ENCODE measurements at regions not wholly inside any gene's neighbourhood (a gene's known extent, or its start where the extent isn't known, plus 50 kb on each side); places are given as distances from the start of the nearest gene placed in this dataset.

DNA sequence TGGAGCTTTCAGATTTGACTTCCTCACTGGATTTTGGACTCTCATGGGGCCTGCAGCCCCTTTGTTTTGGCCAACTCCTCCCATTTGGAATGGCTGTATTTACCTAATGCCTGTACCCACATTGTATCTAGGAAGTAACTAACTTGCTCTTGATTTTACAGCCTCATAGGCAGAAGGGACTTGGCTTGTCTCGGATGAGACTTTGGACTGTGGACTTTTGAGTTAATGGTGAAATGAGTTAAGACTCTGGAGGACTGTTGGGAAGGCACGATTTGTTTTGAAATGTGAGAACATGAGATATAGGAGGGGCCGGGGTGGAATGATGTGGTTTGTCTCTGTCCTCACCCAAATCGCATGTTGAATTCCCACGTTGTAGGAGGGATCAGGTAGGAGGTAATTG, 233.4 kb upstream of the GALNT5 start:
- H3K9me3 ChIP-seq (ENCODE audit: severe bottlenecking), result no peaks in the 10 kb centered on the region
- no peaks in the 10 kb centered on the region for H3K27me3 ChIP-seq (ENCODE audit: insufficient read depth, low read depth, severe bottlenecking)
- no peaks in the 10 kb centered on the region for H3K36me3 ChIP-seq
- DNase-seq, result no peak
- TF ChIP-seq, protein P1, sequence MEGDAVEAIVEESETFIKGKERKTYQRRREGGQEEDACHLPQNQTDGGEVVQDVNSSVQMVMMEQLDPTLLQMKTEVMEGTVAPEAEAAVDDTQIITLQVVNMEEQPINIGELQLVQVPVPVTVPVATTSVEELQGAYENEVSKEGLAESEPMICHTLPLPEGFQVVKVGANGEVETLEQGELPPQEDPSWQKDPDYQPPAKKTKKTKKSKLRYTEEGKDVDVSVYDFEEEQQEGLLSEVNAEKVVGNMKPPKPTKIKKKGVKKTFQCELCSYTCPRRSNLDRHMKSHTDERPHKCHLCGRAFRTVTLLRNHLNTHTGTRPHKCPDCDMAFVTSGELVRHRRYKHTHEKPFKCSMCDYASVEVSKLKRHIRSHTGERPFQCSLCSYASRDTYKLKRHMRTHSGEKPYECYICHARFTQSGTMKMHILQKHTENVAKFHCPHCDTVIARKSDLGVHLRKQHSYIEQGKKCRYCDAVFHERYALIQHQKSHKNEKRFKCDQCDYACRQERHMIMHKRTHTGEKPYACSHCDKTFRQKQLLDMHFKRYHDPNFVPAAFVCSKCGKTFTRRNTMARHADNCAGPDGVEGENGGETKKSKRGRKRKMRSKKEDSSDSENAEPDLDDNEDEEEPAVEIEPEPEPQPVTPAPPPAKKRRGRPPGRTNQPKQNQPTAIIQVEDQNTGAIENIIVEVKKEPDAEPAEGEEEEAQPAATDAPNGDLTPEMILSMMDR (IDR thresholded peaks at IDR 0.05; ENCODE audit: low read depth, low read length), result no peak
- H3K4me3 ChIP-seq (ENCODE audit: low read depth, low read length), result no peak overlapping the region
- H3K27ac ChIP-seq, result no peak overlapping the region

DNA sequence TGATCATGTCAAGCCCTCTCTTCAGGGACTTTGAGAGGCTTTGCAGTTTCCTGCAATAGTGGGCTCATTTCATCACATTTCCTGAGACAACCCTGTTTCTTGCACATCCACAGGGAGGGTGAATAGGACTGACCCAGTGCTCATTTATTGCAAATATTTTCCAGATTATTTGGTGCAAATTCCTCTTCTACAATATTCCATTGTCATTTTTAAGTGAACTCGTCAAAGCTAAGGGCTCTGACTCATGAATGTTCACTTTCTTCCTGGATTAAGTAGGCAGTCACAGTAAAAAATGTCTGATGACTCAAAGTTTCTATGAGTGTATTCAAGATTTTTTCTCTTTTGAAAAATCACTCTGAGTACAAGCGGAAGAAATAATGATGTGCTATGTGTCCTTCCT, 225.5 kb upstream of the GALNT5 start:
- H3K36me3 ChIP-seq, result no peaks in the 10 kb centered on the region
- H3K27me3 ChIP-seq (ENCODE audit: insufficient read depth, low read depth, severe bottlenecking), result no peaks in the 10 kb centered on the region
- TF ChIP-seq, protein P1 (IDR thresholded peaks at IDR 0.05; ENCODE audit: low read depth, low read length), result no peak
- no peak overlapping the region for H3K4me3 ChIP-seq (ENCODE audit: low read depth, low read length)
- DNase-seq, result no peak
- no peak overlapping the region for H3K27ac ChIP-seq
- H3K9me3 ChIP-seq (ENCODE audit: severe bottlenecking), result no peaks in the 10 kb centered on the region

DNA sequence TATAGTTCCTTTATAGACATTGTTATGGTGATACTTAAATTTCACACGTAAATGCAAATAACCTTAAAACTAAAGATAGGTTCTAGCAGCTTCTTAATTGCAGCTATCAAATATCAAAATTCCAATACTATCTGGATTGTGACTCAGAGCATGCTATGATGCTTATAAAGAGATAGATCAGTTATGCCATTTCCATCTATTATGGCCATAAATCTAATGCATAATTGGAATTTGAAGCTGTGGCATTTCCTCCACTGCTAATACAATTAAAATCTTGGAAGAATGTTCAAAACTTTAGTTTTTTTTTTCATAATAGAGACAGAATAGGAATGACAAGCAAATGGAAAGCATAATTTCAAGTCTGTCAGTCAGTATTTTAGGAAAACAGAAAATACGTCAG, 220.8 kb upstream of the GALNT5 start:
- Histone ChIP-seq H3K36me3 (no peaks in the 10 kb centered on the region), H3K27me3 (ENCODE audit: insufficient read depth, low read depth, severe bottlenecking) (no peaks in the 10 kb centered on the region), H3K9me3 (ENCODE audit: severe bottlenecking) (no peaks in the 10 kb centered on the region), H3K4me3 (ENCODE audit: low read depth, low read length) (no peak overlapping the region), H3K27ac (no peak overlapping the region)
- DNase-seq, result no peak
- TF ChIP-seq, protein P1 (IDR thresholded peaks at IDR 0.05; ENCODE audit: low read depth, low read length), result no peak

DNA sequence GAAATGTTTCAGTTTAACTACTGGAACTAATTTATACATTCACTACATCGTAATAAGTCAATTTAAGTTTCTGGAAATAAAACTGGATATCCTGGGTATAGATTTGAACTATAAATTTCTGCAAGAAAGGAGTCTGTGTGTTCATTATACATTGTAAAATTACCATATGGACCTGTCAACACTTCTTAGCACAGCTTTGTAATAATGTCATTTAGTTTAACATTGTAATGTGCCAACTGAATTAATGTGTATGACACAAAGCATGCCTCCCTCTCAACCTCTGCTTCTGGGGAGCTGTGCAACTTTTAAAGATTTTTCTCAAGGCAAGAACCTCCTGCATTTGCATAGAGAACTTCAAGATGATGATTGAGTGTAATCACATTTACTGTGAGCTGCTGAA, 213.7 kb upstream of the GALNT5 start:
- TF ChIP-seq, protein P1 (IDR thresholded peaks at IDR 0.05; ENCODE audit: low read depth, low read length), result no peak
- H3K27ac ChIP-seq, result no peak overlapping the region

DNA sequence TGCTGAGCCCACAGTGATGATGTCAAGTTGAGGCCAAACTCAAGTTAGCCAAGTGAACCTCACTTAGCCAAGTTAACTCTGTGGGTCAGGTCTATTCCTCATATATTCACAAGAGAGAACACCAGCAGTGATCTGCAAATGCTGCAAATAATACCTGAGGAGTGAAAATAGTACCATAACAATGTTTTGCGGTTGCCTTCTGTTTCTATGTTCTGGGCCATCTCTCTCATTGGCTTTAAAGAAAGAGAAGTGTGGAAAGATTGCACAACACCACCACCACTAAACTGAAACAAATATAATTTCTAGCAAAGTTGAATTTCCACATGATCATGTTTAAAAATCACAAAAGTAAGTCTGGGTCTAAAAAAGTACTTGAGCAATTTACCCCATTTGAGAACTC, 211.1 kb upstream of the GALNT5 start:
- no peaks in the 10 kb centered on the region for H3K36me3 ChIP-seq
- TF ChIP-seq, protein P1 (IDR thresholded peaks at IDR 0.05; ENCODE audit: low read depth, low read length), result no peak
- no peaks in the 10 kb centered on the region for H3K9me3 ChIP-seq (ENCODE audit: severe bottlenecking)
- no peak overlapping the region for H3K27ac ChIP-seq
- H3K4me3 ChIP-seq (ENCODE audit: low read depth, low read length), result no peak overlapping the region
- H3K27me3 ChIP-seq (ENCODE audit: insufficient read depth, low read depth, severe bottlenecking), result no peaks in the 10 kb centered on the region
- DNase-seq, result no peak

More for the DNA sequence above, 213.7 kb upstream of the GALNT5 start:
- no peak for DNase-seq
- H3K9me3 ChIP-seq (ENCODE audit: severe bottlenecking), result no peaks in the 10 kb centered on the region
- no peaks in the 10 kb centered on the region for H3K27me3 ChIP-seq (ENCODE audit: insufficient read depth, low read depth, severe bottlenecking)
- H3K4me3 ChIP-seq (ENCODE audit: low read depth, low read length), result no peak overlapping the region
- no peaks in the 10 kb centered on the region for H3K36me3 ChIP-seq

DNA sequence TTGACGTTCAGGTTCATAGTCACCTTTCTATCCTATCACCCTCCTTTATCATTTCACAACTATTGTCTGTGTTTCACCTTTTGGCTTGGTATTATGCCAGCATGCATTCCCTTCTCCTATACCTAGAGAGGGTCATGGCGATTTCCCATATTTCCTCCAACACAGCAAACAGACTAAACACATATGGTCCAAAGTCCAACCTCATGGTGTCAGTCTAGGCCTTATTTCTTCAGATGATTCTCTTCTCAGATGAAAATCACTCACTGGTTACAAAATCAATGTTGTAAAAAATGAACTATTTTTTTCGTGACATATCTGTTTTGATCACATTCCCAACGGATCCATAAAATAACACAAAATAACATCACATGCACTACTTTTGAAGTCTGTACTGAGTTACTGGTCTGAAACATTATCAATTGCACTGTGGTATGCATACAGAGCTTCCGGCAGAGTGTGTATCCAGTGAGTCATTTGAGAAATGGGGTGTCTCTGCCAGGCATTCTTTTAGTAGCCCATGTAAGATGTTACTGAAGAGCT, 204.8 kb upstream of the GALNT5 start:
- Histone ChIP-seq H3K36me3 (no peaks in the 10 kb centered on the region), H3K9me3 (ENCODE audit: severe bottlenecking) (no peaks in the 10 kb centered on the region), H3K27me3 (ENCODE audit: insufficient read depth, low read depth, severe bottlenecking) (no peaks in the 10 kb centered on the region), H3K4me3 (ENCODE audit: low read depth, low read length) (no peak overlapping the region), H3K27ac (no peak overlapping the region)
- TF ChIP-seq, protein P1 (IDR thresholded peaks at IDR 0.05; ENCODE audit: low read depth, low read length), result no peak
- no peak for DNase-seq
